Fibroblast of the aortic adventitia (primary cell): ENCODE measurements at regions not wholly inside any gene's neighbourhood (a gene's known extent, or its start where the extent isn't known, plus 50 kb on each side); places are given as distances from the start of the nearest gene placed in this dataset.

Source experiments
- DNase-seq: peaks from one replicate; pipeline ENCODE4 v3.0.0-alpha.2; 2010; ENCODE audit warnings: low read depth
- H3K4me3 ChIP-seq: 2 replicates; pipeline ENCODE4 v1.5.1; 2011; ENCODE audit warnings: low read depth, mild to moderate bottlenecking, control low read depth, low read length, moderate library complexity
- CTCF ChIP-seq: IDR thresholded peaks from 2 replicates; pipeline ENCODE4 v1.5.1; 2011; ENCODE audit warnings: mild to moderate bottlenecking, low read length, control low read depth, inconsistent platforms; ENCODE audit not compliant: insufficient read depth

- no peak overlapping the region for H3K4me3 ChIP-seq
- TF ChIP-seq CTCF, result no peak
- peak; percentile 98 for DNase-seq
Observed at GRCh38 chr15:95604634-95605036, 725.9 kb upstream of the NR2F2 start.

GRCh38 chr15:95605098-95605497 lies 725.4 kb upstream of the NR2F2 start:
- no peak for TF ChIP-seq CTCF
- DNase-seq, result no peak
- no peak overlapping the region for H3K4me3 ChIP-seq

GRCh38 chr15:95606551-95606950 lies 723.9 kb upstream of the NR2F2 start:
- no peak overlapping the region for H3K4me3 ChIP-seq
- no peak for DNase-seq
- TF ChIP-seq CTCF, result no peak

- DNase-seq, result no peak
- no peak for TF ChIP-seq CTCF
- no peak overlapping the region for H3K4me3 ChIP-seq
Observed at GRCh38 chr15:95608371-95608770, 722.1 kb upstream of the NR2F2 start.

- no peak for DNase-seq
- no peak for TF ChIP-seq CTCF
- no peak overlapping the region for H3K4me3 ChIP-seq
Observed at GRCh38 chr15:95609096-95609495, 721.4 kb upstream of the NR2F2 start.

- TF ChIP-seq CTCF, result no peak
- DNase-seq, result no peak
- no peak overlapping the region for H3K4me3 ChIP-seq
Observed at GRCh38 chr15:95610945-95611344, 719.6 kb upstream of the NR2F2 start.

GRCh38 chr15:95615436-95615835 lies 715.1 kb upstream of the NR2F2 start:
- DNase-seq, result peak; percentile 62
- no peak for TF ChIP-seq CTCF
- H3K4me3 ChIP-seq, result no peak overlapping the region
